Calu3 (cell line): ENCODE measurements at regions not wholly inside any gene's neighbourhood (a gene's known extent, or its start where the extent isn't known, plus 50 kb on each side); places are given as distances from the start of the nearest gene placed in this dataset.

Source experiments
- BruUV-seq: library from RNA; stranded (reverse); fragments of 400-500 nt; replicated peaks from 2 replicates; lab custom pipeline; 2021; lab: Mats Ljungman, UMichigan
- CTCF ChIA-PET: fragments of 300-600 bp; sonication (Branson Sonifier 250); formaldehyde crosslinking; loops from one replicate; lab custom pipeline; 2022; ENCODE audit warnings: antibody characterized with exemption; lab: Charles Lee
- DNase-seq: peaks from one replicate; pipeline ENCODE4 v3.0.0; 2022
- H3K27ac Mint-ChIP-seq: one replicate; pipeline ENCODE4 v1.8.0; 2022; ENCODE audit warnings: mixed read lengths; ENCODE audit not compliant: unreplicated experiment
- H3K27me3 Mint-ChIP-seq: one replicate; pipeline ENCODE4 v1.8.0; 2022; ENCODE audit warnings: mixed read lengths; ENCODE audit not compliant: unreplicated experiment
- H3K36me3 Mint-ChIP-seq: one replicate; pipeline ENCODE4 v1.8.0; 2022; ENCODE audit warnings: mild to moderate bottlenecking, moderate library complexity, mixed read lengths; ENCODE audit not compliant: insufficient read depth, unreplicated experiment
- H3K4me1 Mint-ChIP-seq: one replicate; pipeline ENCODE4 v1.8.0; 2022; ENCODE audit warnings: mild to moderate bottlenecking, low read depth, mixed read lengths; ENCODE audit not compliant: unreplicated experiment
- H3K4me3 Mint-ChIP-seq: one replicate; pipeline ENCODE4 v1.8.0; 2022; ENCODE audit warnings: mild to moderate bottlenecking, low read depth, moderate library complexity, mixed read lengths; ENCODE audit not compliant: unreplicated experiment
- H3K9me3 Mint-ChIP-seq: one replicate; pipeline ENCODE4 v1.8.0; 2022; ENCODE audit warnings: low read depth, mixed read lengths; ENCODE audit not compliant: unreplicated experiment
- CTCF ChIP-seq: fragments of 200-600 bp; IDR thresholded peaks from one replicate; pipeline ENCODE4 v1.8.0; 2022; ENCODE audit warnings: antibody characterized with exemption; ENCODE audit not compliant: unreplicated experiment
- intact Hi-C: fragments of 100-400 bp; cut with micrococcal nuclease; formaldehyde crosslinking; loops from one replicate; pipeline ENCODE4 v1.10.0; 2022; ENCODE audit not compliant: unreplicated experiment

GRCh38 chr3:153008226-153008625, 153.8 kb upstream of the RAP2B start:
- no peaks in the 10 kb centered on the region for H3K9me3 Mint-ChIP-seq
- no peak for DNase-seq
- H3K4me1 Mint-ChIP-seq, result no peaks in the 10 kb centered on the region
- CTCF ChIA-PET, result no interaction called here
- no peak overlapping the region for H3K27ac Mint-ChIP-seq
- H3K4me3 Mint-ChIP-seq, result no peak overlapping the region
- no peaks in the 10 kb centered on the region for H3K27me3 Mint-ChIP-seq
- intact Hi-C loops, result no loop called here
- no peak for TF ChIP-seq CTCF
- no peaks in the 10 kb centered on the region for H3K36me3 Mint-ChIP-seq
- no TSS peak for BruUV-seq

- no peak for DNase-seq
- no peak overlapping the region for H3K4me3 Mint-ChIP-seq
- CTCF ChIA-PET, result no interaction called here
- no peaks in the 10 kb centered on the region for H3K4me1 Mint-ChIP-seq
- intact Hi-C loops, result no loop called here
- TF ChIP-seq CTCF, result no peak
- H3K27me3 Mint-ChIP-seq, result no peaks in the 10 kb centered on the region
- H3K9me3 Mint-ChIP-seq, result no peaks in the 10 kb centered on the region
- no peaks in the 10 kb centered on the region for H3K36me3 Mint-ChIP-seq
- BruUV-seq, result no TSS peak
- H3K27ac Mint-ChIP-seq, result no peak overlapping the region
Observed at GRCh38 chr3:153023896-153024295, 138.1 kb upstream of the RAP2B start.

GRCh38 chr3:153026026-153026425, 136.0 kb upstream of the RAP2B start:
- no peaks in the 10 kb centered on the region for H3K36me3 Mint-ChIP-seq
- H3K9me3 Mint-ChIP-seq, result no peaks in the 10 kb centered on the region
- intact Hi-C loops, result loop anchor here (1.0 to 5.0 kb wide), 8 partner anchors 264 to 946 kb away; no protein-coding TSS in a partner anchor
- CTCF ChIA-PET, result interaction anchor here (0.5 kb wide), 1 partner anchor 14 kb away, joined by 7 read pairs; no protein-coding TSS in a partner anchor
- no TSS peak for BruUV-seq
- no peak overlapping the region for H3K4me3 Mint-ChIP-seq
- DNase-seq, result no peak
- TF ChIP-seq CTCF, result peak; percentile 63
- H3K4me1 Mint-ChIP-seq, result no peaks in the 10 kb centered on the region
- H3K27me3 Mint-ChIP-seq, result no peaks in the 10 kb centered on the region
- H3K27ac Mint-ChIP-seq, result no peak overlapping the region

GRCh38 chr3:153028381-153028780, 133.6 kb upstream of the RAP2B start:
- BruUV-seq, result no TSS peak
- no peaks in the 10 kb centered on the region for H3K9me3 Mint-ChIP-seq
- CTCF ChIA-PET, result no interaction called here

More at GRCh38 chr3:153028381-153028780, 133.6 kb upstream of the RAP2B start:
- TF ChIP-seq CTCF, result no peak
- Mint-ChIP-seq H3K4me1 (no peaks in the 10 kb centered on the region), H3K27me3 (no peaks in the 10 kb centered on the region), H3K36me3 (no peaks in the 10 kb centered on the region), H3K27ac (no peak overlapping the region), H3K4me3 (no peak overlapping the region)
- intact Hi-C loops, result loop anchor here (5.0 kb wide), 2 partner anchors 474 to 944 kb away; no protein-coding TSS in a partner anchor
- DNase-seq, result no peak
